GM11168 (cell line): ENCODE measurements at regions not wholly inside any gene's neighbourhood (a gene's known extent, or its start where the extent isn't known, plus 50 kb on each side); places are given as distances from the start of the nearest gene placed in this dataset.
"Not testable (repeated sequence)": the region's sequence is repeated elsewhere in the genome, so short reads cannot be mapped to it uniquely, and the experiment has no call there.

ENCODE experiments used
- in situ Hi-C: fragments of 300-500 bp; cut with MboI; formaldehyde crosslinking; loops from one replicate; pipeline ENCODE4 v1.12.0; 2022; ENCODE audit warnings: low sequenced_read_pairs; ENCODE audit not compliant: unreplicated experiment

DNA sequence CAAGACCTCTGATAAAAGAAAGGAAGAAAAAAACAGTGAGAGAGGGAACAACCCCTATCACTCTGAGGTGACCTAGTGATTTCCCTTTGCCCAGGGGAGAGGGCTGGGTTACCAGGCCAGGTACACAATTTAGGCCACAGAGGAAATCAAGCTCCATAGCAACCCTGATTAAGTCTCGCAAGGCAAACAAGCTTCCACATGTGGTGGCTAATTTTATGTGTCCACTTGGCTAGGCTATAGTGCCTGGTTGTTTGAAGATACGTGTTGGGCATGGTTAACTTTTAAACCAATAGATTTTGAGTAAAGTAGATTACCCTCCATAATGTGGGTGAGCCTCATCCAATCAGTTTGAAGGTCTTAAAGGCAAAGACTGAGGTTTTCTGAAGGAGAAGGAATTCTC is 108.9 kb upstream of the TERB2 start:
- in situ Hi-C loops, result not testable (repeated sequence)

DNA sequence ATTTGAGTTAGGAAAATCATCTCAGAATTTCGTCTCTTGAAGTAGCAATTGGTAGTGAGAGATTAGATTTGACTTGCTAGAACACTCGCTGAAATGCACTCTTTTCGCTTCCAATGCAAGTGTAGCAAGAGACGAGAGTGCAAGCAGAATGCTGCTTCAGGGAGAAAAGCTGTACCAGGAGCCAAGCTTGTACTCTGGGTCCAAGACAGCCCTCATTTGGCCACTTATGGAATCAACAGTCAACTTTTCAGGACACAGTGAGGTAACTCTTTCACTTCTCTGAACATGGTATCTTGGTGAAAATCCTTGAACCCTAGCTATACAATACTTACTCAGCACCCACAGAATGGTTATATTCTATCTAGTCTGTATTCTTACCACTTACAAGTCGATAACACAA is 107.6 kb upstream of the TERB2 start:
- in situ Hi-C loops, result not testable (repeated sequence)

DNA sequence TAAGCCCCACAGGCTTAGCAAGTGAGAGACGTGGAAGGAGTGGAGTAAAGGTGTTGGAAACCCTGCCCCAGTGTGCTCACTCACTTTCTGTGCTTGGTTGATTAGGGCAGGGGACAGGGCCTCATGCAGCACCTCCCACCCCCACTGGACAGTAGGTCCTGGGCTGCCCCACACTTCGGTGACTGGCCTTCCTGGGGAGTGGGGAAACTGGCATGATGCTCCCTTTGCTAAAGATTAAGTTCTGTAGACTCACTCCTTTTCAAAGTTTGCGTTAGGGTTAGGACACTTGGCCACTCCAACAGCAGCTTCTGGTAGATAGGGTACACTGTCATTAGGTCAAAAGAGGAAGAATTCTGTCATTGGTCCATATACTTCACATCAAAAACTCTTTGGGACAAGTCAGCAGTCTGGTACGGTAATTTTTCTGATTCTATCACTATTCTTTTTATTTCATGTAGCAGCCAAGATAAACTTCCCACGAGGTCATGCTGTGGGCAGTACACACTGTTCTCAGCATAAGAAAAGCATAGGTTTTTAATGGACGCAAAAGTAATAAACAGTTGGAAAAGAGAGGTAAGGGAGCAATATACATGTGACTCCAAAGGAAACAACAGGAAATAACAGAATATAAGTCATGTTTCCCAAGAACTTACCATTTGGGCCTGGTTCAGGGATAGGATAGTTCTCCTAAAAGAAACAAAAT is 106.6 kb upstream of the TERB2 start:
- in situ Hi-C loops, result not testable (repeated sequence)

DNA sequence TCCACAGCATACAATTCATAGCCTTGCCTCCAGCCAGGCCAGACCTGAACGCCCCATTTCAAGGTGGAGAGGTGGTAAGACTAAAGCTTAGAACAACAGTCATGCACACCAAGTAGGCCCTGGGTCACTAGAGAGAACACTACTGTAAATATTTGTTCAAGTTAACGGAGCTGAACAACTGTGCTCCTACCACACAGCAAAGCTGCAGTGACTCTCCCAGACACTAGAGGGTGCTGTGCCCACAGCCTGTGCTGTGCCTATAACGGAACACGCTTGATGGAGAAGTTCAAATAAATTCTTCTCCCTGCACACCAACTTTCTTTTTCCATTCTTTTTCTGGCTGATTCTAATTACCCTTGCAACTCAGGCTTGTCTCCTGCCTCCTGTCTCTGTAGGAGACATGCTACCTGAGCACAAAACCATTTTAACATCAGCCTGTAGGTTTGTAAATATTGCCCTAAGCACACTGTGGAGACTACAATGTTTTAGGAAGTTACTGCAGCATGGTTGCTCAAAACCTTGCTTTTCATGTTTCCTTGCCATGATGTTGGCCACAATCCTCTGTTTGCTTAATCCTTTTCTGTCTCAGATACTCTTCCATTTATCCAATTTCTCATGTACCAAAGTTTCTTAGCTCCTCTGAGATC is 103.1 kb upstream of the TERB2 start:
- in situ Hi-C loops, result not testable (repeated sequence)

DNA sequence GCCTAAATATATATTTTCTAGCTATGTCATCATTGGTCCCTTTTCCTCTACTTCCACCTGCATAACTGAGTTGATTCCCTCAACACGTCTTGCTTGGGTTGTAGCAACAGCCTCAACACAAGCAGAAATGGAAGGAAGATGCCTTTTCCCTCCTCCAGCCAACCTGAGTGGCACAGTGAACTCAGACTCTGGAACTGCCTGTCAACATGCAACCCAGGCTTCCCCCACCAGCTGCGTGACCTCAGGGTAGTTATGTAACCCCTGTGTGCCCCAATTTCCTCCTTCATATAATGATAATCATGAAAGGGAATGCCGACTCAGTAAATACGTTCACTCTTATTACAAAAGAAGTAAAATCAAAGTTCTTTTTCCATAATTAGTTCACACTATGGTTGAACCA is 101.8 kb upstream of the TERB2 start:
- in situ Hi-C loops, result not testable (repeated sequence)

DNA sequence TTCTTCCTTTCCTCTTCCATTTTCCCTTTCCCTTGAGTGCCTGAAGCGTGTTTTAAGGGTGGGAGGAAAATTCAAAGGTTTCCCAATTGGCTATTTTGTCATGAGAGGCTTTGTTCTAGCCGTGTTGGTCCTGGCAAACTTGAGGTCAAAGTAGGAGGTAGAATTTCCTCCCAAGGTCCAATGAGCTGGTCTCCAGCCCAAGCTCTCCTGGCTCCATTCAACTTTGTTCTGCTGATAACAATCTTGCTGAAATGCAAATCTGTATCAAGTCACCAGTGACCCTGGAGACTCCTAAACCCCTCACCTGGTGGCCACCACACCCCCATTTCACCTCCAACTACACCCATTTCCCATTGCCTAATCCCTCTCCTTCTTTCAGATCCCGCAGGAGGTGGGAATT is 100.2 kb upstream of the TERB2 start:
- in situ Hi-C loops, result not testable (repeated sequence)

DNA sequence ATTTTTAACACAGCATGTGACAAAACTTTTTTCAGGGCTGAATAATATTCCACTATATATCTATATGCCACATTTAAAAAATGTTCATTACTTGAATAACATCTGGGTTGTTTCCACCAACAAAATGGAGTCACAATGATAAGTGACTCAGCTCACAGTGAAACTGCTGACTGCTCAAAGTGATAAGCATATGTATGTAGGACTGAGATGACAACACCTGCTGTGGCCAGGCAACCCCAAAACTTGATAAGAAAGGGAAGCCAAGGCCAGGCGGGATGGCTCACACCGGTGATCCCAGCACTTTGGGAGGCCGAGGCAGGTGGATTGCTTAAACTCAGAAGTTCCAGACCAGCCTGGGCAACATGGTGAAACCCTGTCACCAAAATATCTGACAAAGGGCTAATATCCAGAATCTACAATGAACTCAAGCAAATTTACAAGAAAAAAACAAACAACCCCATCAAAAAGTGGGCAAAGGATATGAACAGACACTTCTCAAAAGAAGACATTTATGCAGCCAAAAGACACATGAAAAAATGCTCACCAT is 99.2 kb upstream of the TERB2 start:
- in situ Hi-C loops, result not testable (repeated sequence)

DNA sequence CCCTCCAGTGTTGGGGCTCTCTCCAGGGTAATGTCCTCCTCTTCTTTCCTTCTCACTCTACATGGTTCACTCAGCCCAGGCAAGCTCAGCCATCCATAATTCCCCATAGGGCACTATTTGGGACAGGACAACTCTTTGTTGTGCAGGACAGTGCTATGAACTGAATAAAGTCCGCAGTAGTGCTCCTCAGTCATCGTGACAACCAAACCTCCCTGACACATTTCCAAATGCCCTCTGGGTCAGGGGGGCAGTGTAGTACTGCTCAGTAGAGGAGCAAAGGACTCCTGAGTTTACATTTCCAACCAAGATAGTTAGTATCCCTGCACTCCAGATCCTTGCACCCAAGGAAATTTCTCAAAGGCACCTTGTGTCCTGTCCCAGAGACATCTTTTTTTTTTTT is 97.4 kb upstream of the TERB2 start:
- in situ Hi-C loops, result not testable (repeated sequence)

DNA sequence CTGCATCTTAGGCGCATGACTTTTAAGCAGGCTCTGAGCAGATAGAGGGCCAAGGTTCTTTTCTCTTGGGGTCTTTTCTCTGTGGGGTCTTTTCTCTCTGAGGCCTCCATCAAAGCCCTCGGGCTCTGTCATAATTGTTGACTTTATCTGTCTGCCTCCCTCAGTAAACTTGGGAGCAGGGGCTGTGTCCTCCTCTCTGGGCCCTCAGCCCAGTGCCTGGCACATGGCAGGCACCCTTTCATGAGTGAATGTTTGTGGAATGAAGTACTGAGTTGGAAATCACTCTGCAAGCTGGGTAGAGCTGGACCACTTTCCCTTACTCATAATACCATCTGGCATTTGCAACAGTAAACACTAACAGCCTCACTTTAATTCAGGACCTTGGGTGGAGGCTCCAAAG is 96.3 kb upstream of the TERB2 start:
- in situ Hi-C loops, result not testable (repeated sequence)

DNA sequence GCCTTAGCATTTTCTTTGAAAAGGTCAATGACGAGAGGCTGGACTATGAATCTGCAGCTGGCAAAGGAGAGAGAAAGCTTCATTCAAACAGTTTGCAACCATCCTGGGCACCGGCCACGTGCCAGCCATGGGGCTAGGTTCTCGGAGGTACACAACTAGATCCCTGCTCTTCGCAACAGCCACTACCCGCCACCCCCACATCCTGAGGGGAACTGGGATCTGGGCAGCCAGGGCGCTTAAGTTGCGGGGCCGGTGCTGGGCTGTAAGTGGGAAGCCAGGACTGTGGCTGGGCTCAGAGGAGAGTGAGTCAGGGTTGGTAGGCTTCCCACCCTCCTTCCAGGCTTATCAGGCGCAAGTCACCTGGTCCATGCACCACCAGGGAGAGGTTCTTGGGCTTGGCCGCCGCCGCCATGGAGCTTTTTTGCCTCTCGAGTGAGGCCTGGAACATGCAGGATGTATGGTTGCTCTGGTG is 95.0 kb upstream of the TERB2 start:
- in situ Hi-C loops, result no loop called here

DNA sequence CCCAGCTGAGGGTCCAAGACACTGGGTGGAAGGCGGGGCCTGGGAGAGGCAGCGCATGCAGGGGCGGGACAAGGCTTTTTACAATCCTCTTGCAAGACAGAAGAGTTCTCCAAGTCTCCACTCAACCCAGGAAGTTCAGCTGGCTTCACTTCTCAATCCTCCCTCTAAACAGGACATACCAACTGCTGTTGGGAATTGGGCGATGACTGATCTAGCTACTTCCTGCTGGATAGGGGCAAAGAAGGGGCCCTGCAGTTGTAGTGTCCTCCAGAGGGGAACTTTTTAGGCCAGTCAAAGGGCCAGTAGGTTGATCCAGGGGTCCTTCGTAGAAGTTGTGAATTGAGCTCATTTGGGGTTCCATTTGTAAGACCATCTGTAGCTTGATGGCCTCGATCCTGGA is 94.6 kb upstream of the TERB2 start:
- in situ Hi-C loops, result no loop called here

DNA sequence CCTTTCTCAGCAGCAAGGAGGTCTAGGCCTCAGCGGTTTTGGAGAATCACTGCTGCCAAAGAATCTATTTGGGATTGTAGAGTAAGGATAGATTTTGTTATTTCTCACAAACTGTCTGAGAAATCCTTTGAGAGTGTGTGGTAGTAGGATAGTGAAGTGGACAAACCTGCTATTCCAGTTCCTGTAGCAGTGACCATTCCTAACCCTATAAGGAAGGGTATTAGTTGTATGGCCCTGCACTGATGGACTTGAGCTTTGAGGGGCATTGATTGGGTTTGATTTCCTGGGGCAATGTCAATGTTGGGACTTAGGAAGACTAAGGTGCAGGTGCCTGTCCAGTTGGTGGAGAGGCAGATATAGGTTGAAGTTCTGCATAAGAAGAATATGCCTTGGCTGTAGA is 93.6 kb upstream of the TERB2 start:
- in situ Hi-C loops, result not testable (repeated sequence)

DNA sequence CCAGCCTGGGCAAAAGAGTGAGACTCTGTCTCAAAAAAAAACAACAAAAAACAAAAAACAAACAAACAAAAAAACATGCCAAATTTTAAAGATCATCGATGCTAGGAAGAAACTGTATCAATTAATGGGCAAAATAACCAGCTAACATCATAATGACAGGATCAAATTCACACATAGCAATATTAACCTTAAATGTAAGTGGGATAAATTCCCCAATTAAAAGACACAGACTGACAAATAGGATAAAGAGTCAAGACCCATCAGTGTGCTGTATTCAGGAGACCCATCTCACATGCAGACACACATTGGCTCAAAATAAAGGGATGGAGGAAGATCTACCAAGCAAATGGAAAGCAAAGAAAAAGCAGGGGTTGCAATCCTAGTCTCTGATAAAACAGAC is 88.4 kb upstream of the TERB2 start:
- in situ Hi-C loops, result not testable (repeated sequence)

DNA sequence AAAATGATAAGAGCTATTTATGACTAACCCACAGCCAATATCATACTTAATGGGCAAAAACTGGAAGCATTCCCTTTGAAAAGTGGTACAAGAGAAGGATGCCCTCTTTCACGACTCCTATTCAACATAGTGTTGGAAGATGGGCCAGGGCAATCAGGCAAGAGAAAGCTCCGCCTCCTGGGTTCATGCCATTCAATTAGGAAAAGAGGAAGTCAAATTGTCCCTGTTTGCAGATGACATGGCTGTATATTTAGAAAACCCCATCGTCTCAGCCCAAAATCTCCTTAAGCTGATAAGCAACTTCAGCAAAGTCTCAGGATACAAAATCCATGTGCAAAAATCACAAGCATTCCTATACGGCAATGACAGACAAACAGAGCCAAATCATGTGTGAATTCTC is 86.4 kb upstream of the TERB2 start:
- in situ Hi-C loops, result loop anchor here (10.0 kb wide), 1 partner anchor 155 kb away; the partner anchor contains the start of gene SORD

DNA sequence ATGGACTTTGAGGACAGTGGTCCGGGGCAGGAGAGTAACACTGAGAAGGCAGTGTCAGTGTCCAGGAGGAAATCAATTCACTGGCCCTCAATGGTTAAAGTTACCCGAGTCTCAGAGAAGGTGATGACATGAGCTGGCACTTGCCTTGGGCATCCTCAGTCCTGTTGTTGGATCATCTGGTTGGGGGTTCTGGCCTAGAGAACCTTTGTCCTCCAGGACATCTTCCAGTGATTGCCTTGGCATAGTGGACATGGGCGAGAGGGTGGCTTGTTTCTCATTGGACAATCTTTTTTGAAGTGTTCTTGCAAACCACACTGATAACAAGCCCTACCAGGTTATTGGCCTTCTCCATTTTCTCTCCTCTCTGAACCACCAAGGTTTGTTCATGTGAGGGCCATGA is 83.4 kb upstream of the TERB2 start:
- in situ Hi-C loops, result loop anchor here (10.0 kb wide), 1 partner anchor 152 kb away; the partner anchor contains the start of gene SORD

DNA sequence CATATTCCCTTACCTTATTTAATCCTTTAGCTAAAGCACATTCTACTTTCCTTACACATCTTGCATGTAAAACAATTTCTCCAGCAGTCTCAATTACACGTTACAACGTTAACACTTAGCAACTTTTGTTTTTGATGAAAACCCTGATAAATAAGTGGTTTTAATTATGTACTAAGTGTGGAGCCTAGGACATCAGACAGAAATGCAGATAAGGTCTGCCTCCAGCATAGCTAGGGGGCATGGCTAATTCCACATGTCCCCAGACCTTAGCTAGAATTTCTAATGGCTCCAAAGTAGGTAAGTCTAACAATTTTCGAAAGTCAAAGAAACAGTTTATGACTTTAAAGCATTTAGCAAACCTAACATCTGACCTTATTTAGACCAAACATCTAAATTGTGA is 77.4 kb upstream of the TERB2 start:
- in situ Hi-C loops, result loop anchor here (10.0 kb wide), 1 partner anchor 146 kb away; the partner anchor contains the start of gene SORD

DNA sequence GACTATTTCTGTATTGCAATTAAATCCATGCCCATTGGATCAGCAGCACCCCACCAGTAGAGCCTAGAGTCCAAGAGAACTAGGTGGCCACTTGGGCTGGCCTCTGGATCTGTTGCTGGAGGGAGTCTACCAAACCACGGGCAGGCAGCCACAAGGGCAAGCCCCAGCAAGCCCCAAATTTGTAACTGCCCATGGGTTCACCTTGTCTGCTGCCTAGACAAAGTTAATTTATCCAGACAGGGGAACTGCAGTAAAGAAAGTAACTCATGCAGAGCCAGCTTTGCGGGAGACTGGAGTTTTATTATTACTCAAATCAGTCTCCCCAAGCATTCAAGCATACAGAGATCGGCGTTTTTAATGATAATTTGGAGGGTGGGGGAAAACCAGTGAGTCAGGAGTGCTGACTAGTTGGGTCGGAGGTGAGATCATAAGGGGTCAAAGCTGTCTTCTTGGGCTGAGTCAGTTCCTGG is 74.0 kb upstream of the TERB2 start:
- in situ Hi-C loops, result no loop called here

DNA sequence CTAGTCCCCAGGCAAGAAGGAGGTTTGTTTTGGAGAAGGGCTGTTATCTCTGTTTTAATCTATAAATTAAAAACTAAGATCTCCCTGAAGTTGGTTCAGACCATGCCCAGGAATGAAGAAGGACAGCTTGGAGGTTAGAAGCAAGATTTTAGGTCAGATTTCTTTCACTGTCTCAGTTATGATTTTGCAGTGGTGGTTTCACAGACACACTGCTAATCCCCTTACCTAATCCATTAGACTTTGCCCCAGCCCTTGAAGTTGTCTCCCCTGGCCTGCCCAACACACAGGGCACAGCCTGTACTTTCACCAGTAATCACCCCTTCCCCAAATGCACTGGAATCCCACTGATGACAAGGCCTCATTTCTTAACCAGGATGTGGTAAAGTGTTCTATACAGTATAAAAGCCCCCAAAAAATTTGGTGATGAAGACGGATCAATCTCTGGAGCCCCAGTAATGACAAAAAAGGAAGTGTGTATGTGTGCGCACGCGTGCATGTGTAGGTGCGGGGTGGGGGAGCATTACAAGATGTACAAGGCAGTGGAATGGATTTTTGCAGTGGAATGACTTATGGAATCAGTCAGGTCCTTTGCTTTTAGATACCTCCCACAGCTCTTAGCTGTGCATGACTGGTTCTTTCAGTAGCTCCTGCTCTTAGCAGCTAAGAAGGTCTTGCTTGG is 73.1 kb upstream of the TERB2 start:
- in situ Hi-C loops, result no loop called here

DNA sequence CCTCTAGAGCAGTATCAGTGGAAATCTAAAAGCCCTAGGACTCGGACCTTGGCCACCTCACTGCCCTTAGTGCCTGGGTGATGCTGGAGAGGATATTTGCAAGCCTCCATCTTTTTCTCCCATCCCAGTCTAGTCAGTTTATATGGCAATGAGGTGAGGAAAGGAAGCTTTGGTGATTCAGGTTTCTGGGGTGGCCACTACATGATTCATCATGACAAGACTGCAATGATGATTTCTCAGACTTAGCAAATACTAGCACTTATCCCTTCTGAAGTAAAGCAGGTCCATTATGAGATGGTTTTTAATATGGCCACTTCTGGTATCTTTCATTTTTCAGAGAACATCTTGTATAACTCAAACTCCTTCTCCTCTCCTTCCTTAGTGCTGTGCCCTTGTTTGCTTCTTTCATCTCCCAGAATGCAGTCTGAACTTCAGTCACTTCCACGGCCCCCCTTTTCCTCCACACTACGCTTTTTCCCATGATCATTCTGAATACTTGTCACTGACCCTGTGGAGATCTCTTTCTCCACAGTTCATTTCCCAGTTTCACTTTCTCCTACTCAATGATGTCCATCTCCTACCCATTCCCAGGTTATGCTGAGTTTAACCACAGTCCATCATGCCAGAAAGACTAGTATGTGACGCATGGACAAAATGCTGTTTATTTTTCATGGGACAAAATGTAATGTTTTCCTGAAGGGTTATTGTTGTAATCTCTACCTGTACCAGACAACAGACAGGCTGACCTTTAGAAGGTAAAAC is 57.4 kb upstream of the TERB2 start:
- in situ Hi-C loops, result not testable (repeated sequence)

DNA sequence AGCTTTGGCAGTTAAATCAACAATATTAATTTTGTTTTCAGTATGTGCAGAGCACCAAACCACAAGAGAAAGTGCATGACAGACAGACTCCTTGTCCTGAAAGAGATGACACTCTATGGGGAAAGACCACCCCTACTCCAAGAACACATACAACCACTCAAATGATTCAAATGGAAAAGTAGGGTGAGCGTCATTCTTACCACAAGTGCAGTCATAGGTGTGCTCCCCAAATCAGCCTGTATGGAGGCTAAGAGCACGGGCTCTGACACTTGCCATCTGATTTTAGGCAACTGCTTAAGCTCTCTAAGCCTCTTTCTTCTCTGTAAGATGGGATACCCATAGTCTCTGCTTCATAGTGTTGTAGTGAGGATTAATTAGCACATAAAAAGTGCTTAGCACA is 56.7 kb upstream of the TERB2 start:
- in situ Hi-C loops, result not testable (repeated sequence)
